Astrocyte (in vitro differentiated cells and primary cell): ENCODE measurements at regions not wholly inside any gene's neighbourhood (a gene's known extent, or its start where the extent isn't known, plus 50 kb on each side); places are given as distances from the start of the nearest gene placed in this dataset.

Experiments
- DNase-seq: peaks from one replicate; pipeline ENCODE4 v3.0.0-alpha.2; 2010; ENCODE audit warnings: low read depth
- FAIRE-seq: peaks from 2 replicates; lab custom pipeline; 2011; peaks lifted over from hg19 to GRCh38; lab: Jason Lieb, UNC
- H2AFZ ChIP-seq: 2 replicates; pipeline ENCODE4 v1.6.0; 2012; ENCODE audit warnings: low read depth, low read length, inconsistent platforms
- H3K27ac ChIP-seq: 2 replicates; pipeline ENCODE4 v1.5.1; 2011; ENCODE audit warnings: low read depth, low read length, inconsistent platforms
- H3K27me3 ChIP-seq: 2 replicates; pipeline ENCODE4 v1.6.0; 2011; ENCODE audit warnings: low read length, inconsistent platforms; ENCODE audit not compliant: insufficient read depth
- H3K36me3 ChIP-seq: 2 replicates; pipeline ENCODE4 v1.5.1; 2011; ENCODE audit warnings: low read length, inconsistent platforms; ENCODE audit not compliant: insufficient read depth
- H3K4me1 ChIP-seq: 2 replicates; pipeline ENCODE4 v1.5.1; 2011; ENCODE audit warnings: low read length, inconsistent platforms; ENCODE audit not compliant: insufficient read depth
- H3K4me2 ChIP-seq: 2 replicates; pipeline ENCODE4 v1.6.0; 2012; ENCODE audit warnings: low read length, inconsistent platforms
- H3K4me3 ChIP-seq: 2 replicates; pipeline ENCODE4 v1.5.1; 2011; ENCODE audit warnings: low read depth, mild to moderate bottlenecking, low read length, inconsistent platforms; ENCODE audit not compliant: insufficient read depth
- H3K79me2 ChIP-seq: 2 replicates; pipeline ENCODE4 v1.6.0; 2012; ENCODE audit warnings: mild to moderate bottlenecking, low read length, inconsistent platforms; ENCODE audit not compliant: insufficient read depth
- H3K9ac ChIP-seq: 2 replicates; pipeline ENCODE4 v1.6.0; 2012; ENCODE audit warnings: mild to moderate bottlenecking, low read length, inconsistent platforms
- H3K9me3 ChIP-seq: 2 replicates; pipeline ENCODE4 v1.5.1; 2012; ENCODE audit warnings: low read depth, mild to moderate bottlenecking, low read length, inconsistent platforms; ENCODE audit not compliant: insufficient read depth
- H4K20me1 ChIP-seq: 2 replicates; pipeline ENCODE4 v1.6.0; 2012; ENCODE audit warnings: low read length, inconsistent platforms; ENCODE audit not compliant: insufficient read depth
- H3K27ac Mint-ChIP-seq: one replicate; pipeline ENCODE4 v1.8.0; 2021; ENCODE audit warnings: mild to moderate bottlenecking, mixed read lengths; ENCODE audit not compliant: unreplicated experiment
- H3K27me3 Mint-ChIP-seq: one replicate; pipeline ENCODE4 v1.8.0; 2021; ENCODE audit warnings: low read depth, mixed read lengths; ENCODE audit not compliant: unreplicated experiment
- H3K36me3 Mint-ChIP-seq: one replicate; pipeline ENCODE4 v1.8.0; 2021; ENCODE audit warnings: low read depth, mixed read lengths; ENCODE audit not compliant: unreplicated experiment
- H3K4me1 Mint-ChIP-seq: one replicate; pipeline ENCODE4 v1.8.0; 2021; ENCODE audit warnings: low read depth, mixed read lengths; ENCODE audit not compliant: unreplicated experiment
- H3K4me3 Mint-ChIP-seq: one replicate; pipeline ENCODE4 v1.8.0; 2021; ENCODE audit warnings: mild to moderate bottlenecking, moderate library complexity, mixed read lengths; ENCODE audit not compliant: unreplicated experiment
- H3K9me3 Mint-ChIP-seq: one replicate; pipeline ENCODE4 v1.8.0; 2021; ENCODE audit warnings: mild to moderate bottlenecking, mixed read lengths; ENCODE audit not compliant: unreplicated experiment
- EZH2 ChIP-seq: IDR thresholded peaks from 2 replicates; pipeline ENCODE4 v1.6.1; 2012; ENCODE audit warnings: mild to moderate bottlenecking, low read length, inconsistent platforms; ENCODE audit not compliant: insufficient read depth
- TF ChIP-seq, protein P1 (sequence below): IDR thresholded peaks from 2 replicates; pipeline ENCODE4 v1.5.1; 2011; ENCODE audit warnings: low read depth, mild to moderate bottlenecking, inconsistent platforms, low read length, moderate library complexity; ENCODE audit not compliant: insufficient read depth

DNA sequence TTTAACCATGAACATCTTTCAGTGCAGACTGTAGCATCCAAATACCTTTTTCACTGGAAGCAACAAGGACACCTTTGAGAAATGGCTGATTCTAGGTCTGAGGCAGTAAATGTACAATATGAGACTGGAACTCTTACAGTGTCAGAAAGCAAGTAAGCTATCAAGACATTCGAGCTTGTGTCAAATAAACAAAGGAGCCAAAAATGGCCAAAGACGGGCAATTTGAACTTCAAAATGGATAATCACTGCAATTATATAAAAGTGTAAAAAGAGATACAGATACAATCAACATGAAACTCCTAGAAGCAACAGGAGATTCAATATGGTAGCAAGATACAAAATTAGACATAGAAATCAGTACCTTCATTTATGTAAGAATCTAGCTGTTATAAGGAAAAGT, 138.5 kb upstream of the CCDC54 start:
- Histone ChIP-seq H3K27ac (no peak overlapping the region), H3K36me3 (no peaks in the 10 kb centered on the region), H3K9me3 (no peaks in the 10 kb centered on the region), H4K20me1 (peaks cover 4% of the 10 kb centered on the region), H3K27me3 (no peaks in the 10 kb centered on the region), H3K4me1 (no peaks in the 10 kb centered on the region), H2AFZ (no peak overlapping the region), H3K9ac (no peak overlapping the region), H3K79me2 (peaks cover 32% of the 10 kb centered on the region), H3K4me2 (no peak overlapping the region), H3K4me3 (no peak overlapping the region)
- Mint-ChIP-seq H3K27me3 (no peaks in the 10 kb centered on the region), H3K36me3 (peaks cover 2% of the 10 kb centered on the region), H3K4me3 (no peak overlapping the region), H3K9me3 (no peaks in the 10 kb centered on the region), H3K27ac (no peak overlapping the region), H3K4me1 (peaks cover 8% of the 10 kb centered on the region)
- FAIRE-seq (no peak), DNase-seq (no peak)
- TF ChIP-seq, protein P1, sequence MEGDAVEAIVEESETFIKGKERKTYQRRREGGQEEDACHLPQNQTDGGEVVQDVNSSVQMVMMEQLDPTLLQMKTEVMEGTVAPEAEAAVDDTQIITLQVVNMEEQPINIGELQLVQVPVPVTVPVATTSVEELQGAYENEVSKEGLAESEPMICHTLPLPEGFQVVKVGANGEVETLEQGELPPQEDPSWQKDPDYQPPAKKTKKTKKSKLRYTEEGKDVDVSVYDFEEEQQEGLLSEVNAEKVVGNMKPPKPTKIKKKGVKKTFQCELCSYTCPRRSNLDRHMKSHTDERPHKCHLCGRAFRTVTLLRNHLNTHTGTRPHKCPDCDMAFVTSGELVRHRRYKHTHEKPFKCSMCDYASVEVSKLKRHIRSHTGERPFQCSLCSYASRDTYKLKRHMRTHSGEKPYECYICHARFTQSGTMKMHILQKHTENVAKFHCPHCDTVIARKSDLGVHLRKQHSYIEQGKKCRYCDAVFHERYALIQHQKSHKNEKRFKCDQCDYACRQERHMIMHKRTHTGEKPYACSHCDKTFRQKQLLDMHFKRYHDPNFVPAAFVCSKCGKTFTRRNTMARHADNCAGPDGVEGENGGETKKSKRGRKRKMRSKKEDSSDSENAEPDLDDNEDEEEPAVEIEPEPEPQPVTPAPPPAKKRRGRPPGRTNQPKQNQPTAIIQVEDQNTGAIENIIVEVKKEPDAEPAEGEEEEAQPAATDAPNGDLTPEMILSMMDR: no peak
- no peak for TF ChIP-seq EZH2

DNA sequence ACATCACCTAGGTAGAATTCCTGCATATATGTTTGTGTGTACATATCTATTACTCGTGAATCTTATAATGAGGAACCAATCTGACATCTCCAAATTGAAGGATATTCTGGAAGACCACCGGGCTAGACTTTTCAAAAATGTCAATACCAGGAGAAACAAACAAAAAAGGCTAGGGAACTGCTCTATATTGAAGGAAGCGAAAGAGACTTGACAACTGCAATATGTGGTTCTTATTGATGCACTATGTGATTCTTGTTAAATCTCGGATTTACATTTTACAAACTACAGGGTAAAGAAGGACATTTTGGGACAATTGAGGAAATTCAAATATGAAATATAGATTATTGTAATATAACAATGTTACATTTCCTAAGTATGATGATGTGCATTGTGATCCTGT, 137.5 kb upstream of the CCDC54 start:
- H3K4me1 Mint-ChIP-seq: peaks cover 8% of the 10 kb centered on the region
- Histone ChIP-seq H3K4me2 (peak overlapping the region; percentile 91), H4K20me1 (peaks cover 4% of the 10 kb centered on the region), H3K27me3 (no peaks in the 10 kb centered on the region), H3K9ac (no peak overlapping the region), H3K9me3 (no peaks in the 10 kb centered on the region), H3K79me2 (peaks cover 37% of the 10 kb centered on the region), H3K4me1 (no peaks in the 10 kb centered on the region), H3K4me3 (no peak overlapping the region), H3K36me3 (no peaks in the 10 kb centered on the region), H2AFZ (no peak overlapping the region), H3K27ac (no peak overlapping the region)
- no peaks in the 10 kb centered on the region for H3K27me3 Mint-ChIP-seq
- no peak overlapping the region for H3K27ac Mint-ChIP-seq
- FAIRE-seq (no peak), DNase-seq (no peak)
- H3K4me3 Mint-ChIP-seq: peak overlapping the region; percentile 99
- H3K36me3 Mint-ChIP-seq: peaks cover 4% of the 10 kb centered on the region
- TF ChIP-seq, protein P1: no peak
- no peak for TF ChIP-seq EZH2
- H3K9me3 Mint-ChIP-seq: no peaks in the 10 kb centered on the region

DNA sequence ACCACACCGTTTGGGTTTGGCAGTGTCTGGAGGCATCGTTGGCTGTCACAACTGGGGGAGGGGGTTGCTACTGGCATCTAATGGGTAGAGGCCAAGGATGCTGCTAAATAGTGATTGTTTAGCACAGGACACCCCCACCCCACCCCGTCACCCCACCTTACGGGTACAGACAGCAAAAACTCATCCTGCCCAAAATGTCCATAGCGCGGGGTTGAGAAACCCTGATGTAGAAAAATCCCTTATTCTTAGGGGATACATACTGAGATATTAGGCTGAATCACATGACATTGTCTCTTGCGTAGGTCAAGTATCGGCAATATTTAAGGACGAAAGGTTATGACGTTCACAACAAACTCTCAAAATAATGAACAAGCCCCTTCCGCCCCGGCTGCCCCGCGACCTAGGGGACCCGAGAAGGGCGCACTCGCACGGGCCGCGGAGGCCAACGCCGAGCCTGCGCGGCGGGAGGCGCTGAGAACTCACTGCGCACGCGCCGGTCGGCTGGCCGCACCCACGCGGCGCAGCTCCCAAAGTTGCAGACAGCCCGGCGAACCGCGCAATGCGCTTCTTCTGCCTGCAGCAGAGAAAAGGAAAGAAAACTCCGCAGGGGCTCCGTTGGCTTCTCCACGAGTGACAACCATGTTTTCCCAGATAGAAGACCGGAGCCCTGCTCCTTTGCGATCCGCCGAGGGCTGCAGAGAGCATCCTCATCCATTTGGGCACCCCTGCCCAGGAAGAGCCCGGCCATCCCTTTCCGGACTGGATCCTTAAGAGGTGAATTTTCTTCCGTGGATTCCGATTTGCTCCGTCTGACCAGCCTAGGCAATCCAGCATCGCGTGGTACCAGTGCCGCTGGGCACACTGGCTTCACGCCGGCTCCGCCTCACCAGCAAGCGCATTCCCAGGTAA, 136.8 kb upstream of the CCDC54 start:
- Histone ChIP-seq H4K20me1 (peaks cover 4% of the 10 kb centered on the region), H3K36me3 (no peaks in the 10 kb centered on the region), H3K4me3 (peak overlapping the region; percentile 91), H3K27me3 (no peaks in the 10 kb centered on the region), H3K4me1 (no peaks in the 10 kb centered on the region), H3K9me3 (no peaks in the 10 kb centered on the region), H2AFZ (peak overlapping the region; percentile 74), H3K9ac (peak overlapping the region; percentile 83), H3K4me2 (peak overlapping the region; percentile 91), H3K79me2 (peaks cover 37% of the 10 kb centered on the region), H3K27ac (peak overlapping the region; percentile 81)
- DNase-seq: peak; percentile 54
- Mint-ChIP-seq H3K4me1 (peaks cover 8% of the 10 kb centered on the region), H3K27ac (peak overlapping the region; percentile 87), H3K4me3 (peak overlapping the region; percentile 99), H3K9me3 (no peaks in the 10 kb centered on the region), H3K36me3 (peaks cover 9% of the 10 kb centered on the region), H3K27me3 (no peaks in the 10 kb centered on the region)
- TF ChIP-seq, protein P1: no peak
- no peak for TF ChIP-seq EZH2
- no peak for FAIRE-seq
